Osteocyte (in vitro differentiated cells): ENCODE measurements at regions not wholly inside any gene's neighbourhood (a gene's known extent, or its start where the extent isn't known, plus 50 kb on each side); places are given as distances from the start of the nearest gene placed in this dataset.

Experiments
- DNase-seq: peaks from one replicate; pipeline ENCODE4 v3.0.0; 2021; ENCODE audit warnings: mixed read lengths; ENCODE audit not compliant: unreplicated experiment; ENCODE audit errors: extremely low spot score
- H3K27ac Mint-ChIP-seq: one replicate; pipeline ENCODE4 v1.8.0; 2021; ENCODE audit warnings: mild to moderate bottlenecking, mixed read lengths; ENCODE audit not compliant: unreplicated experiment
- H3K27me3 Mint-ChIP-seq: one replicate; pipeline ENCODE4 v1.8.0; 2021; ENCODE audit warnings: mixed read lengths; ENCODE audit not compliant: unreplicated experiment
- H3K36me3 Mint-ChIP-seq: one replicate; pipeline ENCODE4 v1.8.0; 2021; ENCODE audit warnings: mixed read lengths; ENCODE audit not compliant: unreplicated experiment
- H3K4me1 Mint-ChIP-seq: one replicate; pipeline ENCODE4 v1.8.0; 2021; ENCODE audit warnings: mixed read lengths; ENCODE audit not compliant: unreplicated experiment
- H3K4me3 Mint-ChIP-seq: one replicate; pipeline ENCODE4 v1.8.0; 2021; ENCODE audit warnings: mild to moderate bottlenecking, moderate library complexity, mixed read lengths; ENCODE audit not compliant: unreplicated experiment
- H3K9me3 Mint-ChIP-seq: one replicate; pipeline ENCODE4 v1.8.0; 2021; ENCODE audit warnings: mixed read lengths; ENCODE audit not compliant: unreplicated experiment
- TF ChIP-seq, protein P1 (sequence below): fragments of 200-600 bp; sonication (generic); IDR thresholded peaks from 2 replicates; pipeline ENCODE4 v1.5.0; 2021; ENCODE audit warnings: antibody characterized with exemption, mild to moderate bottlenecking, moderate library complexity

DNA sequence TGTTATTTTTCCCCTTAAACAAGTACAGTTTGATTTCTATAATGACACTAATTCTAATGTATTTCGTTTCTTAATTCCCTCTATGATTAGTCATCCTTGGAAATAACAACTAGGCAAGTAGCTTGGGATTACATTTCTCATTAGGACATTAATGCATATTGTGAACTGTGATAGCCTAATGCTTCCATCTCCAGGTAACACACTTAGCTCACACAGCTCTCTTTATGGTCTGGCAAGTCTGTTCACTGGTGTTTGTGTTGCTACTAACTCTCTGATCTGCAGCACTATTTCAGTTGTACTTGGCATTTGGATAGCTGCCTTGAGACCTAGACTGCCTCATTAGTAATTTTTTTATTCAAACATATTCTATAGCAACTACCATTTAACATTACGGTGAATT is 853.2 kb downstream of the SORCS3 start:
- no peaks in the 10 kb centered on the region for H3K27me3 Mint-ChIP-seq
- H3K9me3 Mint-ChIP-seq, result peaks cover 24% of the 10 kb centered on the region
- H3K4me1 Mint-ChIP-seq, result no peaks in the 10 kb centered on the region
- TF ChIP-seq, protein P1, sequence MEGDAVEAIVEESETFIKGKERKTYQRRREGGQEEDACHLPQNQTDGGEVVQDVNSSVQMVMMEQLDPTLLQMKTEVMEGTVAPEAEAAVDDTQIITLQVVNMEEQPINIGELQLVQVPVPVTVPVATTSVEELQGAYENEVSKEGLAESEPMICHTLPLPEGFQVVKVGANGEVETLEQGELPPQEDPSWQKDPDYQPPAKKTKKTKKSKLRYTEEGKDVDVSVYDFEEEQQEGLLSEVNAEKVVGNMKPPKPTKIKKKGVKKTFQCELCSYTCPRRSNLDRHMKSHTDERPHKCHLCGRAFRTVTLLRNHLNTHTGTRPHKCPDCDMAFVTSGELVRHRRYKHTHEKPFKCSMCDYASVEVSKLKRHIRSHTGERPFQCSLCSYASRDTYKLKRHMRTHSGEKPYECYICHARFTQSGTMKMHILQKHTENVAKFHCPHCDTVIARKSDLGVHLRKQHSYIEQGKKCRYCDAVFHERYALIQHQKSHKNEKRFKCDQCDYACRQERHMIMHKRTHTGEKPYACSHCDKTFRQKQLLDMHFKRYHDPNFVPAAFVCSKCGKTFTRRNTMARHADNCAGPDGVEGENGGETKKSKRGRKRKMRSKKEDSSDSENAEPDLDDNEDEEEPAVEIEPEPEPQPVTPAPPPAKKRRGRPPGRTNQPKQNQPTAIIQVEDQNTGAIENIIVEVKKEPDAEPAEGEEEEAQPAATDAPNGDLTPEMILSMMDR, result no peak
- H3K27ac Mint-ChIP-seq, result no peak overlapping the region
- no peak overlapping the region for H3K4me3 Mint-ChIP-seq
- DNase-seq, result no peak
- H3K36me3 Mint-ChIP-seq, result no peaks in the 10 kb centered on the region

DNA sequence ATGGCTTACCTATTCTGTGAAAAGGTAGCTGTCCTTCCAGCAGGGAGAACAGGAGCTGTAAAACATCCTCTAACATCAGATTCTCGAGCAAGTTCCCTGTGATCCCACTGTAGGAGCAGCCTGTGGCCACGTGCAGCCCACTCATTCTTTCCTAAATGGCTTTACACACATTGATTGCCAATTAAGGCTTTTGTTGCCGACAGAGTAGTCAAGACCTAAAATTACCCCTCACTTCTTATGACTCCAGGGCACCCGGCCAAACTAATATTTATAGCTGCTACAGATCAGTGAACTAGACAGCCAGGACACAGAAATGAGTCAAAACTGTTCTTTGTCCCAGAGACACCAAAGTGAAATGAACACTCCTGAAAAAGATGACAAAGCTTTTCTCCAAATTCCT is 832.1 kb downstream of the SORCS3 start:
- no peak overlapping the region for H3K4me3 Mint-ChIP-seq
- no peaks in the 10 kb centered on the region for H3K36me3 Mint-ChIP-seq
- H3K27ac Mint-ChIP-seq, result no peak overlapping the region
- TF ChIP-seq, protein P1, result no peak
- no peak for DNase-seq
- H3K27me3 Mint-ChIP-seq, result no peaks in the 10 kb centered on the region
- H3K4me1 Mint-ChIP-seq, result no peaks in the 10 kb centered on the region
- peaks cover 20% of the 10 kb centered on the region for H3K9me3 Mint-ChIP-seq

DNA sequence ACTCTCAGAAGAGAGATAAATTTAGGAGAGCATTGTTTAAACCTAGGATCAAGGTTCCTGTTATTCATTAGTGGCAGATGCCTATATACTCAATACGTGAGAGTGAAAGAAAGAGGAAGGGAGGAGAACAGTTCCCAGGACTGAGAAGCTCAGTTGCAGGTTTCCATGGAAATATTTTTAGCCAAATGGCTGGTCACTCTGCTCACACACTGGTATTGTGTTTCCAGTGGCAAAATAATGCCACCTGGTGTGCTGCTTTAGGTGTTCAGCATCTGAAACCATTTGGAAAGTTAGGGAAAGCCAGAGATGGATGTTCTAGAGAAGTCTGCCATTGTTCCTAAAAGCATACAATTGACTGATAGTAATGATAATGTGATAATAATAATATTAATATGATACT is 827.7 kb downstream of the SORCS3 start:
- DNase-seq, result no peak
- no peaks in the 10 kb centered on the region for H3K36me3 Mint-ChIP-seq
- no peaks in the 10 kb centered on the region for H3K4me1 Mint-ChIP-seq
- H3K4me3 Mint-ChIP-seq, result no peak overlapping the region
- TF ChIP-seq, protein P1, result no peak
- no peaks in the 10 kb centered on the region for H3K27me3 Mint-ChIP-seq
- H3K27ac Mint-ChIP-seq, result no peak overlapping the region
- H3K9me3 Mint-ChIP-seq, result peaks cover 19% of the 10 kb centered on the region

DNA sequence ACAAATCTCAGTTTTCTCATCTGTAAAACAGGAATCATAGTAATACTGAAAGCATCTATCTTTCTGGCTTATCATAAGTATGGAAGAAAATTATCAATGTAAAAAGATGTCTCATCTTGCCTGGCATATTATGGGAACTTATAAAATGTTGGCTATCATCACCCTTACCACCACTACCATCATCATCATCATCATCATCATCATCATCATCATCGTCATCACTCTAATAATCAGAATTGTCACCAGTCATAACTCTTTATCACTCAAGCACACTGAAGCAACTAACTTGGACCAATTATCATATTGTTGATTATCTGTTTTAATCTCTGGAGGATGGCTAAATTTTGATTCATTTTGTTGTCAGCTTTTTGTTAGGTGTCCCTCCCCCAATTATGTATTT is 825.4 kb downstream of the SORCS3 start:
- H3K4me3 Mint-ChIP-seq, result no peak overlapping the region
- no peaks in the 10 kb centered on the region for H3K36me3 Mint-ChIP-seq
- H3K9me3 Mint-ChIP-seq, result peaks cover 22% of the 10 kb centered on the region
- no peaks in the 10 kb centered on the region for H3K27me3 Mint-ChIP-seq
- no peak for DNase-seq
- H3K27ac Mint-ChIP-seq, result no peak overlapping the region
- TF ChIP-seq, protein P1, result no peak
- H3K4me1 Mint-ChIP-seq, result no peaks in the 10 kb centered on the region

DNA sequence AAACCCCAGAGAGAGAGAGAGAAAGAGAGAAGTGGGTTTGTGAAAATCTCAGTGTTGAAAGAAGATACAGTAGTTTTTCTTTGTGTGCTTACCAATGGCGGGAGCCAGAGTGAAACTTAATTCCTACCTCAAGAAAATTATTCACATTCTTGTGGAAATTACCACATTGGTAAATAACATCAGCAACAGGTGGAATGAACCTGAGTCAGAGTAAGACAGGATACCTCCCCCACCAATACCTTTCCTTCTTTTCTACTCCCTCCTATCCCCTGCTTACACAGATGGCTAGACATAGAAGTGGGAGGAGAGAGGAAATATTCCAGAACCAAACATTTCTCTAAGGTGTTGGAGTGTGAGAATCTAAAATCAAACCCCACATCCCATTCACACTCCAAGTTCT is 793.9 kb downstream of the SORCS3 start:
- H3K4me1 Mint-ChIP-seq, result no peaks in the 10 kb centered on the region

More for the DNA sequence above, 793.9 kb downstream of the SORCS3 start:
- TF ChIP-seq, protein P1, result no peak
- Mint-ChIP-seq H3K36me3 (no peaks in the 10 kb centered on the region), H3K4me3 (no peak overlapping the region), H3K27me3 (no peaks in the 10 kb centered on the region), H3K9me3 (peaks cover 12% of the 10 kb centered on the region), H3K27ac (no peak overlapping the region)
- no peak for DNase-seq
